T-helper 2 cell treated with Interferon-gamma antibody and Interleukin-4, amounts not matched to agents 5 μg/mL and 100 μg/mL, for 36 hours (primary cell): ENCODE measurements at regions not wholly inside any gene's neighbourhood (a gene's known extent, or its start where the extent isn't known, plus 50 kb on each side); places are given as distances from the start of the nearest gene placed in this dataset.

Experiments
- DNase-seq: peaks from one replicate; pipeline ENCODE4 v3.0.0; 2021; ENCODE audit warnings: low spot score
- H3K27ac Mint-ChIP-seq: one replicate; pipeline ENCODE4 v1.8.0; 2021; ENCODE audit warnings: mild to moderate bottlenecking, mixed read lengths
- H3K27me3 Mint-ChIP-seq: one replicate; pipeline ENCODE4 v1.8.0; 2021; ENCODE audit warnings: low read depth, mixed read lengths
- H3K36me3 Mint-ChIP-seq: one replicate; pipeline ENCODE4 v1.8.0; 2021; ENCODE audit warnings: low read depth, mixed read lengths
- H3K4me1 Mint-ChIP-seq: one replicate; pipeline ENCODE4 v1.8.0; 2021; ENCODE audit warnings: low read depth, mixed read lengths
- H3K4me3 Mint-ChIP-seq: one replicate; pipeline ENCODE4 v1.8.0; 2022; ENCODE audit warnings: mild to moderate bottlenecking, moderate library complexity, mixed read lengths
- H3K9me3 Mint-ChIP-seq: one replicate; pipeline ENCODE4 v1.8.0; 2021; ENCODE audit warnings: mixed read lengths

DNA sequence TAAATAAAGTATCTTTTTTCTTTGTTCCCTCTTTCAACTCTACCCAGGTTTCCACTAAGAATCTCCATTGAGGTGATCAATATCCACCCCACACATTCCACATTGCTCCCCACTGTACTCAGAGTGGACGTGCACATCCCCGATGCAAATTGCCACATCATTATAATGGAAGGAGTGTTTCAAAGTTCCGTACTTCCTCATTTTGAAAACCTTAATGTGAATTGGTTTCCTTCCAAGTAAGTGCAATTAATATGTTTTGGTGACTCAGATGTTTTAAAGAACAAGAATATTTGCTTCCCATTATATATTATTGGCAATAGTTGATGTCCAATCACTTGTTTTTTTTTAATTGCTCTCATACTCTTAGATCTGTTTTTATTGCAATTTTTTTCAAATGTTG is 463.6 kb downstream of the HACE1 start:
- H3K36me3 Mint-ChIP-seq, result no peaks in the 10 kb centered on the region
- no peak for DNase-seq
- no peaks in the 10 kb centered on the region for H3K9me3 Mint-ChIP-seq
- no peaks in the 10 kb centered on the region for H3K27me3 Mint-ChIP-seq
- H3K4me3 Mint-ChIP-seq, result no peak overlapping the region
- H3K27ac Mint-ChIP-seq, result no peak overlapping the region
- no peaks in the 10 kb centered on the region for H3K4me1 Mint-ChIP-seq

DNA sequence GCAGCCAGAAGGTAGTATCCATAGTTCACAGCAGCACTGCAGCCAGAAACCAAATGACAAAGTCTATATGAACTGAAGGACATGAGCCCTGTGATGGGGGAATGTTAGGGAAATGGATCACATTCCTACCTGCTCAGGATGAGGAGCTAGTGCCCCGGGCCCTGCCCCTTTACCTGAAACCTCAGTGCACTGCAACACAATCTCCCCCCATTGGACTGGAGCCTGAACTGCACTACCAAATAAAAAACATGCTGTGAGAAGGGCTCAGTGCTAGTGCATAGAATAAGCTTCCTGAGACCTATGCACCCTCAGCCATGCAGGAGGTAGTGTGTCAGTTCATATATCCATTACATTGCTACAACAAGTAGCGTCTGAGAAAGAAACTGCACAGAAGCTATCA is 477.8 kb downstream of the HACE1 start:
- DNase-seq, result no peak
- Mint-ChIP-seq H3K9me3 (no peaks in the 10 kb centered on the region), H3K4me3 (no peak overlapping the region), H3K27me3 (no peaks in the 10 kb centered on the region), H3K27ac (no peak overlapping the region), H3K36me3 (no peaks in the 10 kb centered on the region), H3K4me1 (no peaks in the 10 kb centered on the region)

DNA sequence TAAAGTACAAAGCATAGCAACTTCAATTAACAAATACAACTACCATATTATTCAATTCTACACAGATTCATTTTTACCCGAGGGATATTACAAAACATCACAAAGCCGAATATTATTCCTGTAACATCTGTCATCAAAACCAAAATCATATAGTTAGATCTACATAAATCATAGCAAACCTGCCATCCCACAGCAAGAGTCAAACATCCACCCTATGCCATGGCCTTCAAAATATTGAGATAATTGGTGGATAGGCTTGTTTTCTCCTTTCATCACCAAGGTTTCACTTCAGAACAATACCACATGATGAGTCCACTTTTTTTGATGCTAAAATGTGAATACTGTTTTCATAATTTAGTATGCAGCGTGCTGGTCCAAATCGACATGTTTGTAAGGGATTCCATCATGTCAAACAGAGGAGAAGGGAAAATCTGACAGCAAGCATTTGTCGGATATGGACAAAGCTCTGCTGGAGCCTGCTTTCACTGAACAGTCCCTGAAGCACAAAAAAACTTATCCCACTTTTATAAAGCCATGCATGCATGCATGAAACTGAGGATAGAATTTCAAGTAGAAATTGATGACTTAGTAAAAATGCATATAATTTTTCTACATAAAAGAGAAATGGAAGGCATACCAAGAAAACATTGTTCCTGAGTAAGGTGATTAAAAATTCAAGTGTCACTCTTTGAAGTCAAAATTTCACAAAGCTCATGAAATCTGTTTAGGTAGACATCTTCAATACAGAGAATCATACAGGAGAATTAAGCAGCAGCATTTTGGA is 494.1 kb downstream of the HACE1 start:
- DNase-seq, result no peak
- Mint-ChIP-seq H3K27me3 (no peaks in the 10 kb centered on the region), H3K4me1 (no peaks in the 10 kb centered on the region), H3K9me3 (no peaks in the 10 kb centered on the region), H3K36me3 (no peaks in the 10 kb centered on the region), H3K27ac (no peak overlapping the region), H3K4me3 (no peak overlapping the region)

DNA sequence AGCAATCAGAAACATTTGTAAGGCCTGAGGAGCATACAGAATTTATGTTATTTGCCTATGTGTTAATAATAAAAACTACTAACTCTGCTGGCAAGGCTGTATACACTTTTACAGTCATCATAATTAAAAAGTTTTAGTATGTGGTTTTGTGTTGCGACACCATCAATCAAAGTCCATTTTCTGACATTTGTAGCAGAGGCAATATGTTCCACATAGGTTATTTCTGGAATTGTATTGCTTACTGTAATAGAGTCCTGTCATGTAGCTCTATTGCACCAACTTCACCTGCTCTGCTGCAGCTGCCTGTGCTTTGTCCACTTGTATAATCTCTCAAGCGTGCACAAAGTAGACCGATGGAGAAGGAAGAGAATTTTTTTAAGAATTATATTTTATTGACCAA is 501.8 kb downstream of the HACE1 start:
- Mint-ChIP-seq H3K4me1 (no peaks in the 10 kb centered on the region), H3K36me3 (no peaks in the 10 kb centered on the region), H3K27me3 (no peaks in the 10 kb centered on the region), H3K4me3 (no peak overlapping the region), H3K9me3 (peaks cover 7% of the 10 kb centered on the region), H3K27ac (no peak overlapping the region)
- no peak for DNase-seq

DNA sequence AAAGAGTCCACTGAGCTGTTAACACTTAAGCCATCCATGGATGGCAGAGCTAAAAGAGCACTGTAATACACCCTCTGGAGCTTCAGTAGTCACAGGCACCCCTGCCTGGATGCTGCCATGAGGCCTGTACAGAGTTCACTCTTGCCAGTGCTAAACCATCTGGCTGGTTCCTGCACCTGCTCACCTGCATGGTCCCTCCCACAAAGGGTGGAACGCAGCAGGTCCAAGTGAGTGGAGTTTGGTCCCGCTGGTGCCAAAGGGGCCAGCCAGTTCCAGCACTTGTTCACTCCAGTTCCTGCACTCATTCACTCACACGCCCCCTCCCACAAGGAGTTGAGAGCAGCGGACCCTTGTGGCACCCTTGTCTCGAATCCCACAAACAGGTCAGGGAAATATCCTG is 503.5 kb downstream of the HACE1 start:
- Mint-ChIP-seq H3K9me3 (peaks cover 7% of the 10 kb centered on the region), H3K36me3 (no peaks in the 10 kb centered on the region), H3K4me1 (no peaks in the 10 kb centered on the region)

DNA sequence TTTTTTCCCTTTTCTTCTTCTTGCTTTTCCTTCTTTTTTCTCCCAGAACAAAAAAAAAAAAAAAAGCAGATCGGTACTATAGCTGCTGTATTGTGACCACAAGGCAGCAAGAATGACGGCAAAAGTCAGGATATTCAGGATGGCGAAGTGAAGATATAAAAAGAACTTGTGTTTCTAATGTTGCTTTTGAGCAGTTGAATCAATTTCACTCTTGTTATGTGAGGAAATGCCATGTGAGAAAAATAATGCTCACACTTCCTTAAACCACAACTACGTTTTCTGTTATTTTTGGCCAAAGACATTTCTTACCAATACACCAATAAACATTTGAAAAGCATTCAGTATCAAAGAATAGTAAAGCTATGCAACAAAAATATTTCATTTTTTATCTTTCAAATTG is 510.5 kb downstream of the HACE1 start:
- Mint-ChIP-seq H3K4me1 (no peaks in the 10 kb centered on the region), H3K36me3 (no peaks in the 10 kb centered on the region), H3K27me3 (no peaks in the 10 kb centered on the region), H3K27ac (no peak overlapping the region), H3K9me3 (peaks cover 9% of the 10 kb centered on the region), H3K4me3 (no peak overlapping the region)
- DNase-seq, result no peak

More for the DNA sequence above, 503.5 kb downstream of the HACE1 start:
- H3K27me3 Mint-ChIP-seq, result no peaks in the 10 kb centered on the region
- no peak overlapping the region for H3K27ac Mint-ChIP-seq
- no peak for DNase-seq
- H3K4me3 Mint-ChIP-seq, result no peak overlapping the region

DNA sequence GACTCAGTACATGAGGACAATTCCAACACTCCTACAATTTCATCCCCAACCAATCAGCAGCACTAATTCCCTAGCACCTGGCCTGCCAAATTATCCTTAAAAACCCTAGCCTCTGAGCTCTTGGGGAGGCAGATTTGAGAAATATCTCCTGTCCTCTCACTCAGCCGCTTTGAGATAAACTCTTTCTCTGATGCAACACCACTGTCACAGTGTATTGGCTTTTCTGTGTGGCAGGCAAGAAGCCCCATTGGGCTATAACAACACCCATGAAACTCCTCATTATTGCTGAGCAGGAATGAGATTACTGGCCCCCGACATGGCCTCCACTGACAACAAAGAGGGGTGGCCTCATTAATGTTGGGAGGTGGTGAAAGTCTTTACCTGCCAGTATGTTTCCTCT is 515.5 kb downstream of the HACE1 start:
- no peak for DNase-seq
- no peaks in the 10 kb centered on the region for H3K27me3 Mint-ChIP-seq
- H3K36me3 Mint-ChIP-seq, result no peaks in the 10 kb centered on the region
- no peak overlapping the region for H3K4me3 Mint-ChIP-seq
- no peak overlapping the region for H3K27ac Mint-ChIP-seq
- H3K9me3 Mint-ChIP-seq, result peaks cover 16% of the 10 kb centered on the region
- no peaks in the 10 kb centered on the region for H3K4me1 Mint-ChIP-seq

DNA sequence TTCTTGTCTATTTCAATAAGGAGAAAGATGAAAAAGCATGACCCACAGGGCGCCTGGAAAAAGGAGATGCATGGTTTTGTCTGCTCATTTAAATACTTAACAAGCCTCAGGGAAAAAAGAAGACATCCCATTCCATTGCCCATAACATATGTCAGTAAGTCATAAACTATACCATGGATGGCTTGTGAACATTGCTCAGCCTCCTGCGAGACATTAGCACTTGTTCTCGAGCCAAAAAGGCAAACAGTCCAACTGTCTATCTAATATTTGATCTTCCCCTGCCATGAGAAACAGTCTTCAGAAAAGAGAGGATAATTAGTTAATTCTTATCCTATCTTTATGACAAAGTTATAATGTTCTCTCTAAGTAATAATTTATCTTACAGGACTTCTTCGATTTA is 527.4 kb downstream of the HACE1 start:
- H3K27me3 Mint-ChIP-seq, result no peaks in the 10 kb centered on the region
- H3K36me3 Mint-ChIP-seq, result no peaks in the 10 kb centered on the region
- no peaks in the 10 kb centered on the region for H3K9me3 Mint-ChIP-seq
- DNase-seq, result no peak
- H3K4me1 Mint-ChIP-seq, result no peaks in the 10 kb centered on the region
- no peak overlapping the region for H3K4me3 Mint-ChIP-seq
- H3K27ac Mint-ChIP-seq, result no peak overlapping the region

DNA sequence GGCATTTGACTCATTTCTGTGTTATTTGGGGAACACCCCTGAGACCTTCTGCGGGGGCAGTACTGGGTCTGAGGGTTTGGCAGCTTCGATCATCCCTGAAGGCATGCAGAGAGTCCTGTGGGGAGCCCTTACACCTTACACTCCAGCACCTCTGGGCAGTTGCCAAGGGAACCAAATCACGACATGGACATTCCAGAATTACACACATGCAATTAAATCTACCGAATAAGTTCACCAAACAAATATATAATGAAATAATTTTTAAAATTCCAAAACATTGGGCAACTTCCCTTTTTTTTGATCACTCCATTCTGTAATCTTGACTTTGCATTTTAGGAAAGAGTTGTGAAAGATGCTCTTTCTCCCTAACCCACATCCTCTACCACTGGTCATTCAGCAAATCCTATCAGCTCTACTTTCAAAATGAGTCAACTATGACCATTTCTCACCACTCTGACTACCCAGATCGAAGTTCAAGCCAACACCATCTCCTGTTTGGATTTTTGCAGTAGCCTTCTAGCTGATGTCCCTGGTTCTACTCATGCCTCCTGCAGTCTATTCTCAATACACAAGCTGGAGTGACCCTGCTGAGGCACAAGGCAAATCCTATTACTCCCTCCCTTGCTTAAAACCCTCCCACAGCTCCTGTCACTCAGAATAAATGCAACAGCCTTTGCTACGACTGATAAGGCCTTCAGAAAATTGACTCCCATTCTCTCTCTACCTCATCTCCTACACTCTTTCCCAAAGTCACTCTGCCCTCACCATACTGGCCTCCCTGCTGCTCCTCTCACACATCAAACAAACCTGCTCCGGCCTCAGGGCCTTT is 533.3 kb downstream of the HACE1 start:
- DNase-seq, result no peak
- H3K9me3 Mint-ChIP-seq, result no peaks in the 10 kb centered on the region
- H3K27me3 Mint-ChIP-seq, result no peaks in the 10 kb centered on the region
- H3K36me3 Mint-ChIP-seq, result no peaks in the 10 kb centered on the region
- no peaks in the 10 kb centered on the region for H3K4me1 Mint-ChIP-seq
- no peak overlapping the region for H3K27ac Mint-ChIP-seq
- H3K4me3 Mint-ChIP-seq, result no peak overlapping the region

DNA sequence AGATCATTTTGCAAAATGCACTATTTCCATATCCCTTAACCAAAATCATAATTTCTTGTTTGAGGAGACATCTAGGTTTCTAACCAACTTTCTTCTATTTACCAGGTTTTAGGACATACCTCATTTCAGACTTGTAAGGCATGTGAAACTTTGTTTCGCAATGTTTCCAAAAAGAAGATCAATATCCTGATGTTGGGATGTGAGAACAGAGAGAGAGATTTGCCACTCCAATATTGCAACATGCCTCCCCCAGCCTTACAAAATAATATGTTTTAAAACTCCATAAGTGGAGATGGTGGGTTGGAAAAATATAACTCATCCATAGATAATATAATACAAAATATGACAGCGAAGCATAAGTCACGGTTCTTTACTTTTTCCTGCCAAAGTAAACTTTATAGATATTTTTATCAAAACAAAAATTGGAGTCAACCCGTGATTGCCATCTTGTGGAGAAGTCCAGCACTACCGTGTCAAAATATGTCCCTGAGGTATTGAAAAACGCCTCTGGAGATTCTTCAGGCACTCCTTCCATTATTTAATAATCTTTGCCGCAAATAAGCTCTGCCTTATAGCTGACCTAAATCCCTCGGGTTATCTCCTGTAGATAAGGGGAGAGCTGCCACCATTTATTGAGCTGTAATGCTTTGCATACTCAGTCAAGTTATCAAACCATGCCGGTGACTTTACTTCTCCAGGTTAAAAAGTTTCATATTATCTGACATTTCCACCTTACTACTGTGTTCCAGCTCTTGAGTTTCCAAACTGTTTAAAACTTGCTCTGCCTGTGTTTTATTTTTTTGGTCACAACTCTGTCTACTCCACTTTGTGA is 534.2 kb downstream of the HACE1 start:
- Mint-ChIP-seq H3K36me3 (no peaks in the 10 kb centered on the region), H3K27me3 (no peaks in the 10 kb centered on the region), H3K4me3 (no peak overlapping the region), H3K4me1 (no peaks in the 10 kb centered on the region), H3K9me3 (no peaks in the 10 kb centered on the region), H3K27ac (no peak overlapping the region)
- DNase-seq, result no peak

DNA sequence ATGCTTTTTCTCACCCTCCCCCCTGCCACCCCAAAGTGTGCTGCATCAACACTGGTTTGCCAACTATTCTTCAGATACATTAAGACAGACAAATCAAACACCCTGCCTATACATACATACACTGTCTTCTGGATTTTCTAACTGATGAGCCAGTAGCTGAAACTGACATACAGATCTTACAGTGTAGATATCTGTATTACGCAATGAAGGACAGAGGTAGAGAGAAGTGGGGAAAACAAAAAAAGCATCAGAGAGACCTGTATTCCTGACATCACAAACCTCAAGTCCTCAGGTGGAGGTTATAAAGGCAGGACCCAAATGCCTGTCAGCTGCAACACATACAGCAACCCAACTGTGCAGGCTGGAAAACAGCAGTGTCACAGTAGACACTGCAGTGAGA is 535.4 kb downstream of the HACE1 start:
- DNase-seq, result no peak
- Mint-ChIP-seq H3K27me3 (no peaks in the 10 kb centered on the region), H3K27ac (no peak overlapping the region), H3K36me3 (no peaks in the 10 kb centered on the region), H3K4me1 (no peaks in the 10 kb centered on the region), H3K4me3 (no peak overlapping the region), H3K9me3 (no peaks in the 10 kb centered on the region)

DNA sequence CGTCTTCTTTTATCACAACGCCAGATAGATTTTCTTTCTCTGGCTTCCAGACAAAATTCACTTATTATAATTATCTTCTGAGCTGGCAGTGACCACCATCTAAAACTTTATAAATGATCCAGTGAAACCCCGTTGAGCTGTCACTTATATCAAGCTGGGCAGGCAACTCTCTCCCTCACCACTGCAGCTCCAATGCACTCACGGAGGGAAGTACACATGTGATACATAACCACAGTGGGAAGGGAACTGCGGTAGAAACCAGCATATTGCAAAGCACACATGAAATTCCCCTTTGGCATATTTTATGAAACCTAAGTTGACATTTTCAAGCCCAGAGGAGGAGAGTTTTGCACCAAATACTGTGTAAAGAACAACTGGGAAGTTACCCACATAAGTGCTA is 536.9 kb downstream of the HACE1 start:
- Mint-ChIP-seq H3K4me3 (no peak overlapping the region), H3K27me3 (no peaks in the 10 kb centered on the region), H3K27ac (no peak overlapping the region), H3K9me3 (no peaks in the 10 kb centered on the region), H3K36me3 (no peaks in the 10 kb centered on the region), H3K4me1 (no peaks in the 10 kb centered on the region)
- no peak for DNase-seq

DNA sequence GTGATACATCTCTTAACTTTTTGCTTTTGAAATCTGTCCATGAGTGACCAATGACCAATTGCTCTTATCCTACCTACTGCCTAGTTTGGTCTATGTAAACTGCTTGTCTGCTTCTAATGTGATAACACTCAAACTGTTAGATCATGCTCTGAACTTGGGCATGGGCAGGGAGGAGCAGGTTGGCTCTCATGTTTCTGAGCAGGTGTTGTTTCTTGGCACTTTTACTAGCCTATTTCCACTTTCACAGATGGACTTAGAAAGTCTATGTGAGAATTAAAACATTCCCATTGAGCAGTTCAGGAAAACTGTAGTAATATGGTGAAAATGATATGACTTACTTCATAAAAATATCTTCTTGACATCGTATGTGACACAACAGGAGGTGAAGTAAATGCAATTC is 538.4 kb downstream of the HACE1 start:
- Mint-ChIP-seq H3K27me3 (no peaks in the 10 kb centered on the region), H3K9me3 (no peaks in the 10 kb centered on the region), H3K4me1 (no peaks in the 10 kb centered on the region), H3K4me3 (no peak overlapping the region), H3K36me3 (no peaks in the 10 kb centered on the region), H3K27ac (no peak overlapping the region)
- DNase-seq, result no peak

DNA sequence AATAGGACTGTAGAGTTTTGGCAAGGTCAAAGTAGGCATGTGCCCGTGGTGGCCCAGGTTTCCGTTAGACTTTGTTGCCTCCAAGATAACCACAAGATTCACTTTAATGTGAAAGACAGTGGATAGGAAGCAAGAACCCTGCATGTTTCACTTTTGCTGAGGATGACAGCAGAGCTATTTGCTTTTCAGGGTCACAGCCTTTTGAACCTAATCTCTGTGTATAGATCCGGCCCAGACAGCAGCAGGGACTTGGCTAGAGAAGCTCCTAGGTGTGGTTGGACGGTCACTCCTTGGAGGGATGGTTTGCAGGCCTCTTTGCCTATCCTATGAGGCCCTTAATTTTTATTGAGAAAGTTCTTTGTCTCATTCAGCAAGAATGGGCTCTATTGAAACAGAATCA is 538.8 kb downstream of the HACE1 start:
- no peak for DNase-seq
- no peaks in the 10 kb centered on the region for H3K9me3 Mint-ChIP-seq
- no peak overlapping the region for H3K27ac Mint-ChIP-seq
- H3K36me3 Mint-ChIP-seq, result no peaks in the 10 kb centered on the region
- no peak overlapping the region for H3K4me3 Mint-ChIP-seq
- H3K27me3 Mint-ChIP-seq, result no peaks in the 10 kb centered on the region
- no peaks in the 10 kb centered on the region for H3K4me1 Mint-ChIP-seq
